ENCODE measurements at regions not wholly inside any gene's neighbourhood (a gene's known extent, or its start where the extent isn't known, plus 50 kb on each side); places are given as distances from the start of the nearest gene placed in this dataset.
"Not testable (repeated sequence)": the region's sequence is repeated elsewhere in the genome, so short reads cannot be mapped to it uniquely, and the experiment has no call there.

DNA sequence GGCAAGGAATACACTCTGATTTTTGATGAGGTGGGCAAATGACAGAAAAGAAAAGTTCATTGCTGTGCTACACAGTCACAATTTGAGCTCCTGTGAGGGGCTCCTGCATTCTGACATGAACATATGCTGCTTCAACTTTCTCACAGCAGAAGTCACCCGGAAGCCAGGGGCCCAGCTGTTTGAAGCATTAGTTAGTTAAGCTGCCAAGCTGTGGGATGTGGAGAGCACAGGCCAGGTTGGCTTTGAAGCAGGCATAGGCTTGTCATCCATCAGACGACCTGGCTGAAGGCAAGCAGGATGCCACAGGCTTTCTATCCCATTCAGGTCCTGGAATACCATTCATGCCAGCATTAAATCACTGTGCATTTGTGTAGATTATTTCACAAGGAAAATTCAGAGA lies 63.1 kb downstream of the MTNR1B start:
- no peak for DNase-seq (ENCODE audit: low spot score)
- in situ Hi-C loops (cut with HindIII; ENCODE audit: low sequenced_read_pairs) = no loop called here

DNA sequence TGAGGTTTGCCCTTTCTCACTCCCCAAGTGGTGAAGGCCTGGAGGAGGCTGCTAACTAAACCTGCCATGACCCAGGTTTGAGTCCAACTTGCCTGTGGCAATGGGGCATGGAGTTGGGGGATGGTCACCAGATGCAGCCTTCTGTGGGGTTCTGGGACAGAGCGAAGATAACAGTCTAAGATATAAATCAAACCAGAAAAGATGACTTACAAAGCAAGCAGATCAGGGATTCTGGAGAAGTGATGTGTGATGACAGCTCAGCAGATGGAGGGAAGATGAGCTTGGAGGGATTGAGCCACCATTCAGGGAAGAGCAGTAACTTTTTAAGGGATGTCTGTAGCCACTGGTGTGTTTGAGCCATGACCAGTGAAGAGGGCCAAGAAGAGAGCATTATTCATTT lies 63.6 kb downstream of the MTNR1B start:
- in situ Hi-C loops (cut with HindIII; ENCODE audit: low sequenced_read_pairs) = no loop called here
- DNase-seq (ENCODE audit: low spot score) = no peak

DNA sequence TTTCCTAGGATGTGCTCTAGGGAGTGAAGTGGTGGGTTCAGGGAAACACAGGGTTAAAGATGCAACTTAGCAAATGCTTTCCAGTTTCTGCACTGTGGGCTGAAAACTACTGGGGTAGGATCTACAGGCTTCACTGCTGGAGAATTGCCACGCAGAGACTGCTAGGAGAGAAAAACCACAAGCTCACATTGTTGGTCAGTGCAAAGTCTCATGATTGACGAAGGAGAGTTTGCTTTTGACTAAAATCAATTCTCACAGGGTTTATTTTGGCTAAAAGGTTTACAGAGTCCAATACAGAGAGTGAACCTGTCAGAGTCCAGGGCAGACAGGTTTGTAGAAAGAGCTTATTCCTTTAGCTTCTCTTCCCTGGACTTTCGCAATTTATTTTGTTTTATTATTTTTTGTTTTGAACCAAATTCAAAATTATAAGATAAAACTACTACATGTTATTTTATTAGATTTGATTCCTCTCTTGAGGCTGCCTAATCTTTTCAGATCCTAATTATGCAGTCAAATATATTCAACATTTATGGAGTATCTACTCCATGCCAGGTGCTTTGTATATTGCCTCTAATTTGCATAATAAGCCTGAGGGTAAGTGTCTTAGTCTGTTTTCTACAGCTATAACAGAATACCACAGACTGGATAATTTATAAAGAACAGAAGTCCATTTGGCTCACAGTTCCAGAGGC lies 64.7 kb downstream of the MTNR1B start:
- in situ Hi-C loops (cut with HindIII; ENCODE audit: low sequenced_read_pairs) = no loop called here

GRCh38 chr11:93034723-93035039 lies 65.2 kb downstream of the MTNR1B start:
- in situ Hi-C loops (cut with HindIII; ENCODE audit: low sequenced_read_pairs) = no loop called here
- DNase-seq (ENCODE audit: low spot score) = no peak

More for the DNA sequence above, 64.7 kb downstream of the MTNR1B start:
- DNase-seq (ENCODE audit: low spot score) = no peak

- in situ Hi-C loops (cut with HindIII; ENCODE audit: low sequenced_read_pairs) = no loop called here
- DNase-seq (ENCODE audit: low spot score) = no peak
Measured at GRCh38 chr11:93038521-93038920, 69.1 kb downstream of the MTNR1B start.

GRCh38 chr11:93039531-93040240 lies 70.2 kb downstream of the MTNR1B start:
- DNase-seq (ENCODE audit: low spot score) = no peak
- in situ Hi-C loops (cut with HindIII; ENCODE audit: low sequenced_read_pairs) = no loop called here

DNA sequence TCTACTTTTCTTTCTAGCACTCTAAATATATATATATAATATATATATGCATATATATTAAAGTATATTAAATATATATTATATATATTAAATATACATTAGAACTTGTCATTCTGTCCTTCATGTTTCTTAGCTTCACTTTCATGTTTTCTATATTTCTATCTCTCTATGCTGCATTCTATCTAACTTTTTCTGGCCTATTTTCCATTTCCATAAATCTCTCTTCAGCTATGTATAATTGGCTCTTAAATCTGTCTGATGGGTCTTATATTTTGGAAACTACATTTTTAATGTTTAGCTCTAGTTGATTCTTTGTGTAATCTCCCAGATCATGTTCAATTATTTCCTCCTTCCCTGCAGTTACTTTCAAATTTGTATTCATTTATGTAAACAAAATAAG lies 72.2 kb downstream of the MTNR1B start:
- in situ Hi-C loops (cut with HindIII; ENCODE audit: low sequenced_read_pairs) = no loop called here
- no peak for DNase-seq (ENCODE audit: low spot score)

DNA sequence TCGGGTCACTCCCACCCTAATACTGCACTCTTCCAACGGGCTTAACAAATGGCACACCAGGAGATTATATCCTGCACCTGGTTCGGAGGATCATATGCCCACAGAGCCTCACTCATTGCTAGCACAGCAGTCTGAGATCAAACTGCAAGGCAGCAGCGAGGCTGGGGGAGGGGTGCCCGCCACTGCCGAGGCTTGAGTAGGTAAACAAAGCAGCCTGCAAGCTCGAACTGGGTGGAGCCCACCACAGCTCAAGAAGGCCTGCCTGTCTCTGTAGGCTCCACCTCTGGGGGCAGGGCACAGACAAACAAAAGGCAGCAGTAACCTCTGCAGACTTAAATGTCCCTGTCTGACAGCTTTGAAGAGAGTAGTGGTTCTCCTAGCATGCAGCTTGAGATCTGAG lies 73.7 kb downstream of the MTNR1B start:
- in situ Hi-C loops (cut with HindIII; ENCODE audit: low sequenced_read_pairs); DNase-seq (ENCODE audit: low spot score): not testable (repeated sequence)

DNA sequence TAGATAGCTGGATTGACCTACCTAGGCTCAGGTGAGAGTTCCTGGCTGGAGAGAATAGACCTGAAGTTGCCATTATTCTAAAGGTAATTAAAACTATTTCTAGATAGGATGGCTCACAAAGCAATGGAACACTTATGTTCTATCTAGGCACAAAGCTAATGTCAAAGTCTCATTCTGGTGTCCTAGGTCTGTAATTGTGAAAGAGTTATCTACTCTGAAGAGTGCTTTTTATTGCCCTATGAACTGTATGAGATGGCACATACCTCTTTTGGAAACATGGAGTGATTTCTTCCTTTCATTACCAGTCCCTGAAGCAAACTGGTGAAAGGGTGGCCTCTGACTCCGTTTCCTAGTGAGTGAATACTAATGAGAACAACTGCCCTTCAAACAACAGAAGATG lies 80.3 kb downstream of the MTNR1B start:
- no peak for DNase-seq (ENCODE audit: low spot score)
- in situ Hi-C loops (cut with HindIII; ENCODE audit: low sequenced_read_pairs) = no loop called here

- no peak for DNase-seq (ENCODE audit: low spot score)
- in situ Hi-C loops (cut with HindIII; ENCODE audit: low sequenced_read_pairs) = no loop called here
Measured at GRCh38 chr11:93051186-93051585, 81.7 kb downstream of the MTNR1B start.

DNA sequence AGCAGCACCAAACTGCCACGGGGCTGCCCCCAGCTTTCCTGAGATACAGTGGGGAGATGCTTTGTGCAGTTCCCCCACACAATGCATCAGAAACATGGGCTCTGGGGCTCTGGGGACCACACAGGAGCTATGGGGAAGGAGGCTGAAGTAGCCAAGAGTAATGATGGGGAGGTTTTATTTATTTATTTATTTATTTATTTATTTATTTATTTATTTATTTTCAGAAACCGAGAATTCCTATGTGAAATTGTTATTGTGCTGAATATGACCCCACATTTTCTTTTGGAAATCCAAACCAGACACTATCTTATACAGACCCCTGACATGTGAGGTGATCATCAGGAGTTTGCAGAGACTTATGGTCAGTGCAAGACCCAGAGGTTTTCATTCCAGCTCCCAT lies 84.4 kb downstream of the MTNR1B start:
- no peak for DNase-seq (ENCODE audit: low spot score)
- in situ Hi-C loops (cut with HindIII; ENCODE audit: low sequenced_read_pairs) = no loop called here

- in situ Hi-C loops (cut with HindIII; ENCODE audit: low sequenced_read_pairs) = no loop called here
- DNase-seq (ENCODE audit: low spot score) = no peak
Measured at GRCh38 chr11:93054279-93054678, 84.8 kb downstream of the MTNR1B start.

- in situ Hi-C loops (cut with HindIII; ENCODE audit: low sequenced_read_pairs) = no loop called here
- no peak for DNase-seq (ENCODE audit: low spot score)
Measured at GRCh38 chr11:93054881-93055280, 85.4 kb downstream of the MTNR1B start.

GRCh38 chr11:93059117-93059957 lies 89.9 kb downstream of the MTNR1B start:
- in situ Hi-C loops (cut with HindIII; ENCODE audit: low sequenced_read_pairs) = no loop called here
- DNase-seq (ENCODE audit: low spot score) = no peak

- DNase-seq (ENCODE audit: low spot score) = no peak
- in situ Hi-C loops (cut with HindIII; ENCODE audit: low sequenced_read_pairs) = no loop called here
Measured at GRCh38 chr11:93063086-93063485, 93.6 kb downstream of the MTNR1B start.

DNA sequence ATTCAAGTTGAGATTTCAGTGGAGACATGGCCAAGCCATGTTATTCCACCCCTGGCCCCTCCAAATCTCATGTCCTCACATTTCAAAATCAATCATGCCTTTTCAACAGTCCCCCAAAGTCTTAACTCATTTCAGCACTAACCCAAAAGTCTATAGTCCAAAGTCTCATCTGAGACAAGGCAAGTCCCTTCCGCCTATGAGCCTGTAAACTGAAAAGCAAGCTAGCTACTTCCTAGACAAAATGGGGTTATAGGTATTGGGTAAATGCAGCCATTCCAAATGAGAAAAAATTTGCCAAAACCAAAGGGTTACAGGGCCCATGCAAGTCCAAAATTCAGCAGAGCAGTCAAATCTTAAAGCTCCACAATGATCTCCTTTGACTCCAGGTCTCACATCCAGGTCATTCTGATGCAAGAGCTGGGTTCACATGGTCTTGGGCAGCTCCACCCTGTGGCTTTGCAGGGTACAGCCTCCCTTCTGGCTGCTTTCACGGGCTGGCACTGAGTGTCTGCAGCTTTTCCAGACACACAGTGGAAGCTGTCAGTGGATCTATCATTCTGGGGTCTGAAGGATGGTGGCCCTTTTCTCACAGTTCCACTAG lies 95.7 kb downstream of the MTNR1B start:
- in situ Hi-C loops (cut with HindIII; ENCODE audit: low sequenced_read_pairs); DNase-seq (ENCODE audit: low spot score): not testable (repeated sequence)

DNA sequence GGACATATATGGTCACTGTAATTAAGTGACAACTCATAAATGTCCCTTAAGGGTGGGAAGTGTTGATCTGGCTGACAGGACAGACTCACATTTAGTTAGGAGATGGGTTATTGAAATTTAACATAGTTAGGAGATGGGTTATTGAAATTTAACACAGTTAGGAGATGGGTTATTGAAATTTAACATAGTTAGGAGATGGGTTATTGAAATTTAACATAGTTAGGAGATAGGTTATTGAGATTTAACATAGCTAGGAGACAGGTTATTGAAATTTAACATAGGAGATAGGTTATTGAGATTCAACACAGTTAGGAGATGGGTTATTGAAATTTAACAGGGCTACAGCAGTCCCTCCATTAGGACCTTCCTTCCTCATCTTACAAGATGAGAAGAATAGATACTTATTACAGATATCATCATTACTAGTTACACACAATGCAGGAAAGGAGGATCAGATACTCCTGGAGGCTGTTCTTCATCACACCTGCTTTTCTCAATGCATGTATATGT lies 98.5 kb downstream of the MTNR1B start:
- in situ Hi-C loops (cut with HindIII; ENCODE audit: low sequenced_read_pairs) = no loop called here
- no peak for DNase-seq (ENCODE audit: low spot score)

DNA sequence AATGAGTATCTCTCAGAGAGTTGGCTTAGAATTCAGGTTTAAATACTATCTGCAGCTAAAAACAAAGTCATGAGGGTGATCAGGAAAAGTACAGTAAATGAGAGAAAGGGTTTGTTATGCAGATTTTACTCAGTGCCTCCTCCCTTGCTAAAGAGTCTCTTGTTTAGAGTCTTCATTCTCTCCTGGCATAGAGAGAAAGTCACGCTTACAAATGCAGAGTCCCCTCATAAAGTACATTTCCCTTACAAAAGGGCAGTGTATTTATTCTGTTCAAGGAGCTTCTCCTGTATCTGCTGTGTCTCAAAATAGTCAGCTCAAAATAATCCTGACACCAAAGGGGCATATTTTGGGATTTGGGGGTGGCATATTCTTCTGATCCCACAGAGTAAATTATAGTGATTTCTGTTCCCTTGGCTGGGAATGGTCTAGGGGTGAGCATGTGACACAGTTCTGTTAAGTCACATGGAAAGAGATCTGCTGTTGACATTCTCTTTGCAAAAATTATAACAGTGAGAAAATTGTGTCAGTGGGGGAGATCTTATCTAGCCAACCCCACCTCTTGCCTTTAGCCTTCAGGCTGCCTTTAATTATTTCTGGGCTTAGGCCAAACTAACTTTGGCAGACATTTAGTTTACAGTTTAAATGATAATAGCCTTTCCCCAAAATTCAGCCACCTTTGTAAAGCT lies 102.9 kb downstream of the MTNR1B start:
- DNase-seq (ENCODE audit: low spot score) = no peak
- in situ Hi-C loops (cut with HindIII; ENCODE audit: low sequenced_read_pairs) = no loop called here

DNA sequence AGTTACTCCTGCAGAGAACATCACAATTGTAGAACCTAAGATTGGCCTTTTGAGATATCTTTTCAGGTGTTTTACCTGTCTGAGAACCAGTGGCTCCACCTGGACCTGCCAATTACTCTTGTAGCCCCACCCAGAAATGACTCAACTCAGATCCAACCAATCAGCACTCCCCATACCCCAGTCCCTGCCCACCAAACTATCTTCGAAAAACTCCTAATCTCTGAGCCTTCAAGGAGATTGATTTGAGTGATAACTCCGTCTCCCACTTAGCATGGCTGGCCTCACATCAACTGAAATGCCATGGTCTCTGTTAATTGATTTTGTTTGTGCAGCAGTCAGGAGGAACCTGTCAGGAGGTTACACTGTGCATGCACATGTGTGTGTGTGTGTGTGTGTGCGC lies 103.6 kb downstream of the MTNR1B start:
- no peak for DNase-seq (ENCODE audit: low spot score)
- in situ Hi-C loops (cut with HindIII; ENCODE audit: low sequenced_read_pairs) = no loop called here

Measured in G401 (cell line).